GM23338 (cell line): ENCODE measurements at regions not wholly inside any gene's neighbourhood (a gene's known extent, or its start where the extent isn't known, plus 50 kb on each side); places are given as distances from the start of the nearest gene placed in this dataset.

Experiments used
- ATAC-seq: fragments of 200-7000 bp; cut with Tn5 transposase; 3 replicates; pipeline ENCODE4 v1.9.1; 2020
- DNase-seq: peaks from one replicate; pipeline ENCODE4 v3.0.0-alpha.2; 2015; ENCODE audit warnings: low spot score
- H2AFZ ChIP-seq: fragments of 200-600 bp; sonication (generic); 2 replicates; pipeline ENCODE4 v1.8.0; 2016; ENCODE audit warnings: antibody characterized with exemption, mild to moderate bottlenecking, moderate library complexity
- H3F3A ChIP-seq: fragments of 200-600 bp; sonication (generic); replicated peaks from 2 replicates; pipeline ENCODE4 v1.8.0; 2017; ENCODE audit warnings: antibody characterized with exemption, mixed run types, low read depth
- H3K27ac ChIP-seq: fragments of 200-600 bp; sonication (generic); 2 replicates; pipeline ENCODE4 v1.6.1; 2016; ENCODE audit warnings: low read depth
- H3K27me3 ChIP-seq: fragments of 200-600 bp; sonication (generic); 2 replicates; pipeline ENCODE4 v1.8.0; 2016; ENCODE audit warnings: mild to moderate bottlenecking, mixed run types, moderate library complexity; ENCODE audit not compliant: insufficient read depth
- H3K36me3 ChIP-seq: fragments of 200-600 bp; sonication (generic); 2 replicates; pipeline ENCODE4 v1.8.0; 2016; ENCODE audit warnings: mild to moderate bottlenecking; ENCODE audit not compliant: insufficient read depth
- H3K4me1 ChIP-seq: fragments of 200-600 bp; sonication (generic); 2 replicates; pipeline ENCODE4 v1.8.0; 2016; ENCODE audit warnings: mild to moderate bottlenecking, moderate library complexity; ENCODE audit not compliant: insufficient read depth
- H3K4me2 ChIP-seq: fragments of 200-600 bp; sonication (generic); 2 replicates; pipeline ENCODE4 v1.7.1; 2017; ENCODE audit warnings: mixed run types
- H3K4me3 ChIP-seq: fragments of 200-600 bp; sonication (generic); 2 replicates; pipeline ENCODE4 v1.6.1; 2016; ENCODE audit warnings: mixed run types
- H3K79me2 ChIP-seq: fragments of 200-600 bp; sonication (generic); replicated peaks from 2 replicates; pipeline ENCODE4 v1.8.0; 2017; ENCODE audit warnings: mild to moderate bottlenecking; ENCODE audit not compliant: insufficient read depth
- H3K9me2 ChIP-seq: fragments of 200-600 bp; sonication (generic); 2 replicates; pipeline ENCODE4 v1.8.0; 2017; ENCODE audit not compliant: insufficient read depth
- H4K20me1 ChIP-seq: fragments of 200-600 bp; sonication (generic); replicated peaks from 2 replicates; pipeline ENCODE4 v1.8.0; 2017; ENCODE audit warnings: mild to moderate bottlenecking; ENCODE audit not compliant: insufficient read depth
- H3K27ac Mint-ChIP-seq: 2 replicates; pipeline ENCODE4 v1.8.0; 2020; ENCODE audit warnings: inconsistent platforms, mild to moderate bottlenecking, moderate library complexity, mixed read lengths
- H3K27me3 Mint-ChIP-seq: 3 replicates; pipeline ENCODE4 v1.8.0; 2022; ENCODE audit warnings: low read depth, mild to moderate bottlenecking, moderate library complexity, mixed read lengths, inconsistent platforms; ENCODE audit not compliant: insufficient read depth, poor library complexity
- H3K36me3 Mint-ChIP-seq: 3 replicates; pipeline ENCODE4 v1.8.0; 2021; ENCODE audit warnings: low read depth, mild to moderate bottlenecking, inconsistent platforms, moderate library complexity, mixed read lengths
- H3K4me1 Mint-ChIP-seq: 3 replicates; pipeline ENCODE4 v1.8.0; 2020; ENCODE audit warnings: mild to moderate bottlenecking, inconsistent platforms, mixed read lengths
- H3K4me3 Mint-ChIP-seq: 3 replicates; pipeline ENCODE4 v1.8.0; 2021; ENCODE audit warnings: moderate library complexity, mild to moderate bottlenecking, inconsistent platforms, mixed read lengths
- H3K9me3 Mint-ChIP-seq: 3 replicates; pipeline ENCODE4 v1.8.0; 2020; ENCODE audit warnings: moderate library complexity, mild to moderate bottlenecking, inconsistent platforms, mixed read lengths
- EZH2phosphoT487 ChIP-seq: fragments of 200-600 bp; sonication (generic); IDR thresholded peaks from one replicate; pipeline ENCODE4 v1.8.1; 2018; ENCODE audit warnings: antibody characterized with exemption; ENCODE audit not compliant: unreplicated experiment
- POLR2AphosphoS5 ChIP-seq: IDR thresholded peaks from 2 replicates; pipeline ENCODE4 v1.6.1; 2016; ENCODE audit warnings: antibody characterized with exemption, low read depth
- REST ChIP-seq: IDR thresholded peaks from one replicate; pipeline ENCODE4 v1.6.1; 2018; ENCODE audit warnings: antibody characterized with exemption; ENCODE audit not compliant: unreplicated experiment
- ZNF331 ChIP-seq: fragments of 250-450 bp; sonication (Bioruptor Pico); IDR thresholded peaks from 2 replicates; pipeline ENCODE4 v1.5.0; 2020; ENCODE audit warnings: low read depth, mild to moderate bottlenecking, moderate library complexity
- ZNF462 ChIP-seq: fragments of 250-450 bp; sonication (Bioruptor Pico); IDR thresholded peaks from 2 replicates; pipeline ENCODE4 v1.5.0; 2020; ENCODE audit warnings: mild to moderate bottlenecking, moderate library complexity

- no peak for TF ChIP-seq ZNF462 (CRISPR knock-in tag)
- no peak for TF ChIP-seq POLR2AphosphoS5
- no peak for TF ChIP-seq ZNF331
- TF ChIP-seq EZH2phosphoT487: no peak
Measured at GRCh38 chr14:93859957-93860356, 67.2 kb upstream of the FAM181A start (continued).

GRCh38 chr14:93858896-93859295 lies 68.2 kb upstream of the FAM181A start:
- Mint-ChIP-seq H3K36me3 (no peaks in the 10 kb centered on the region), H3K4me3 (no peak overlapping the region), H3K9me3 (no peaks in the 10 kb centered on the region; the same call in 2 of the 3 replicates), H3K27ac (no peak overlapping the region), H3K4me1 (peaks cover 8% of the 10 kb centered on the region), H3K27me3 (peaks cover 3% of the 10 kb centered on the region)
- no peaks in the 10 kb centered on the region for H3K27me3 ChIP-seq
- no peaks in the 10 kb centered on the region for H3K79me2 ChIP-seq
- H3K4me1 ChIP-seq: no peaks in the 10 kb centered on the region
- no peak overlapping the region for H3K4me2 ChIP-seq
- H3K27ac ChIP-seq: no peak overlapping the region
- H3K9me2 ChIP-seq: no peaks in the 10 kb centered on the region
- peak overlapping the region; percentile 43; the same call in 1 of the 2 replicates for H2AFZ ChIP-seq
- no peaks in the 10 kb centered on the region for H3K36me3 ChIP-seq
- no peak for ATAC-seq
- H4K20me1 ChIP-seq: no peaks in the 10 kb centered on the region
- no peaks in the 10 kb centered on the region for H3F3A ChIP-seq
- no peak overlapping the region for H3K4me3 ChIP-seq
- no peak for DNase-seq
- TF ChIP-seq ZNF331 (no peak), ZNF462 (CRISPR knock-in tag) (no peak), REST (no peak)
